CD14-positive monocyte (primary cell): ENCODE measurements at regions not wholly inside any gene's neighbourhood (a gene's known extent, or its start where the extent isn't known, plus 50 kb on each side); places are given as distances from the start of the nearest gene placed in this dataset.

Source experiments
- DNase-seq, 3 donors: peaks; one replicate each; pipeline ENCODE4 v3.0.0-alpha.2; 2011 to 2022
- H2AFZ ChIP-seq: 2 replicates; pipeline ENCODE4 v1.6.0; 2012; ENCODE audit warnings: mild to moderate bottlenecking, low read depth, low read length, inconsistent platforms; ENCODE audit not compliant: insufficient read depth, poor library complexity, severe bottlenecking
- H3K27ac ChIP-seq, 2 donors: 1 replicate in 1 of 2; 2 replicates in 1 of 2; pipeline ENCODE4 v1.5.1; 2012 to 2013; ENCODE audit warnings: low read length in 2 of 2, control low read depth in 1 of 2, inconsistent platforms in 1 of 2, low read depth in 1 of 2, mild to moderate bottlenecking in 1 of 2
- H3K27me3 ChIP-seq, 2 donors: one replicate each; pipeline versions ENCODE4 v1.6.0 to v1.6.1; 2011 to 2013; ENCODE audit warnings: low read length in 2 of 2; ENCODE audit not compliant: control insufficient read depth in 2 of 2, insufficient read depth in 2 of 2
- H3K36me3 ChIP-seq, 2 donors: replicated peaks in 1 of 2; 1 replicate in 1 of 2; 2 replicates in 1 of 2; pipeline versions ENCODE4 v1.5.1 to v1.6.1; 2012 to 2013; ENCODE audit warnings: low read length in 2 of 2, control low read depth in 1 of 2, inconsistent platforms in 1 of 2, mild to moderate bottlenecking in 1 of 2; ENCODE audit not compliant: insufficient read depth in 2 of 2, control insufficient read depth in 1 of 2
- H3K4me1 ChIP-seq, 2 donors: 1 replicate in 1 of 2; 2 replicates in 1 of 2; pipeline versions ENCODE4 v1.5.1 to v1.6.1; 2012 to 2013; ENCODE audit warnings: low read length in 2 of 2, control low read depth in 1 of 2, inconsistent platforms in 1 of 2, mild to moderate bottlenecking in 1 of 2, moderate library complexity in 1 of 2; ENCODE audit not compliant: insufficient read depth in 2 of 2, control insufficient read depth in 1 of 2
- H3K4me2 ChIP-seq: replicated peaks from 2 replicates; pipeline ENCODE3; 2012; ENCODE audit warnings: low read length, moderate library complexity, mild to moderate bottlenecking; ENCODE audit not compliant: poor library complexity, severe bottlenecking; ENCODE audit errors: extremely low read depth
- H3K4me3 ChIP-seq, 3 experiments: fragments of 200-600 bp in 1 of 3; sonication (generic) in 1 of 3; replicated peaks in 1 of 3; 1 replicate in 2 of 3; 2 replicates in 1 of 3; pipeline ENCODE4 v1.5.1; 2011 to 2013; ENCODE audit warnings: low read length in 3 of 3, mild to moderate bottlenecking in 3 of 3, control low read depth in 2 of 3, low read depth in 2 of 3, inconsistent platforms in 1 of 3, moderate library complexity in 1 of 3
- H3K79me2 ChIP-seq: 2 replicates; pipeline ENCODE4 v1.6.0; 2012; ENCODE audit warnings: mild to moderate bottlenecking, control low read depth, inconsistent platforms, low read length, moderate library complexity; ENCODE audit not compliant: insufficient read depth
- H3K9ac ChIP-seq: 2 replicates; pipeline ENCODE4 v1.6.0; 2017; ENCODE audit warnings: low read length, mild to moderate bottlenecking; ENCODE audit not compliant: insufficient read depth, poor library complexity, severe bottlenecking
- H3K9me3 ChIP-seq, 2 donors: replicated peaks in 1 of 2; 1 replicate in 1 of 2; 2 replicates in 1 of 2; pipeline versions ENCODE4 v1.5.1 to v1.6.1; 2012 to 2013; ENCODE audit warnings: low read length in 2 of 2, control low read depth in 1 of 2; ENCODE audit not compliant: control insufficient read depth in 1 of 2, insufficient read depth in 1 of 2
- H4K20me1 ChIP-seq: 2 replicates; pipeline ENCODE4 v1.6.0; 2012; ENCODE audit warnings: mild to moderate bottlenecking, low read length, control low read depth, moderate library complexity; ENCODE audit not compliant: insufficient read depth
- H3K27ac Mint-ChIP-seq, 7 donors: one replicate each; pipeline ENCODE4 v1.8.0; 2020; ENCODE audit warnings: mild to moderate bottlenecking in 7 of 7, mixed read lengths in 7 of 7, moderate library complexity in 6 of 7, inconsistent platforms in 2 of 7
- H3K27me3 Mint-ChIP-seq, 3 donors: one replicate each; pipeline ENCODE4 v1.8.0; 2021 to 2022; ENCODE audit warnings: low read depth in 3 of 3, mild to moderate bottlenecking in 3 of 3, mixed read lengths in 3 of 3, moderate library complexity in 3 of 3, inconsistent platforms in 1 of 3
- H3K36me3 Mint-ChIP-seq, 2 donors: one replicate each; pipeline ENCODE4 v1.8.0; 2020; ENCODE audit warnings: mixed read lengths in 2 of 2, inconsistent platforms in 1 of 2, mild to moderate bottlenecking in 1 of 2
- H3K4me1 Mint-ChIP-seq: one replicate; pipeline ENCODE4 v1.8.0; 2020; ENCODE audit warnings: mild to moderate bottlenecking, mixed read lengths
- H3K4me3 Mint-ChIP-seq, 2 donors: one replicate each; pipeline ENCODE4 v1.8.0; 2020; ENCODE audit warnings: mild to moderate bottlenecking in 2 of 2, mixed read lengths in 2 of 2, moderate library complexity in 1 of 2
- H3K9me3 Mint-ChIP-seq, 7 donors: one replicate each; pipeline ENCODE4 v1.8.0; 2020 to 2022; ENCODE audit warnings: mixed read lengths in 7 of 7, mild to moderate bottlenecking in 6 of 7, moderate library complexity in 6 of 7, inconsistent platforms in 2 of 7
- CTCF ChIP-seq: fragments of 200-600 bp; IDR thresholded peaks from one replicate; pipeline ENCODE4 v1.8.0; 2022; ENCODE audit warnings: antibody characterized with exemption, mild to moderate bottlenecking
- WGBS: methylation state at CpG from one replicate; pipeline ENCODE4 v1.1.5; 2013; ENCODE audit warnings: missing lambda C conversion rate; ENCODE audit not compliant: insufficient coverage; 5-methylcytosine and 5-hydroxymethylcytosine counted together
- intact Hi-C, 2 donors: fragments of 100-400 bp; cut with micrococcal nuclease; formaldehyde crosslinking; loops; one replicate each; pipeline versions ENCODE4 v1.15.0 to v1.15.1; 2023

- no peak for TF ChIP-seq CTCF
- H2AFZ ChIP-seq = no peak overlapping the region
Measured at GRCh38 chr15:45921978-45922377, 287.1 kb downstream of the SQOR start.

GRCh38 chr15:45941367-45941766, 306.5 kb downstream of the SQOR start:
- Mint-ChIP-seq H3K4me1 (no peaks in the 10 kb centered on the region), H3K9me3 (peaks cover 3 to 12% (median 5%) of the 10 kb centered on the region in 7 donors), H3K27ac (no peak overlapping the region), H3K4me3 (no peak overlapping the region), H3K36me3 (no peaks in the 10 kb centered on the region), H3K27me3 (peaks cover 0 to 2% (median 0%) of the 10 kb centered on the region in 3 donors)
- Histone ChIP-seq H3K4me1 (no peaks in the 10 kb centered on the region), H3K27ac (no peak overlapping the region), H3K9ac (no peak overlapping the region), H3K9me3 (peaks cover 0 to 5% of the 10 kb centered on the region in 2 donors), H3K4me3 (no peak overlapping the region), H3K36me3 (no peaks in the 10 kb centered on the region), H3K27me3 (no peaks in the 10 kb centered on the region), H3K4me2 (no peak overlapping the region), H3K79me2 (no peaks in the 10 kb centered on the region), H2AFZ (no peak overlapping the region), H4K20me1 (no peaks in the 10 kb centered on the region)
- no peak for TF ChIP-seq CTCF
- intact Hi-C loops = no loop called here
- DNase-seq = no peak
- WGBS = 100% methylated on average over 1 of the region's 5 CpGs

More at GRCh38 chr15:45921978-45922377, 287.1 kb downstream of the SQOR start:
- no peak overlapping the region for H3K4me3 ChIP-seq
- DNase-seq = no peak
- intact Hi-C loops = no loop called here
- H3K27ac ChIP-seq = no peak overlapping the region
- Mint-ChIP-seq H3K36me3 (no peaks in the 10 kb centered on the region), H3K27ac (no peak overlapping the region), H3K4me3 (no peak overlapping the region), H3K9me3 (peaks cover 3 to 22% (median 10%) of the 10 kb centered on the region in 7 donors), H3K4me1 (no peaks in the 10 kb centered on the region), H3K27me3 (no peaks in the 10 kb centered on the region)
- 100% methylated on average over 1 of the region's 2 CpGs for WGBS
- no peak overlapping the region for H3K4me2 ChIP-seq
- no peaks in the 10 kb centered on the region for H3K79me2 ChIP-seq
- no peaks in the 10 kb centered on the region for H4K20me1 ChIP-seq
- no peaks in the 10 kb centered on the region for H3K4me1 ChIP-seq
- no peaks in the 10 kb centered on the region for H3K27me3 ChIP-seq
- peaks cover 4 to 19% of the 10 kb centered on the region in 2 donors for H3K9me3 ChIP-seq
- H3K36me3 ChIP-seq = no peaks in the 10 kb centered on the region
- H3K9ac ChIP-seq = no peak overlapping the region
